ENCODE measurements at regions not wholly inside any gene's neighbourhood (a gene's known extent, or its start where the extent isn't known, plus 50 kb on each side); places are given as distances from the start of the nearest gene placed in this dataset.
A peak's percentile ranks its signal among the peaks of the same experiment; 100 is the strongest.

- TF ChIP-seq PURB (CRISPR knock-in tag; IDR thresholded peaks at IDR 0.05; ENCODE audit: low read depth) (no peak), TAF9B (IDR thresholded peaks at IDR 0.05; ENCODE audit: partially characterized antibody) (peak; percentile 60), ZKSCAN1 (IDR thresholded peaks at IDR 0.05; ENCODE audit: low read depth, low read length) (no peak), PTBP1 (IDR thresholded peaks at IDR 0.05; ENCODE audit: low read depth, low read length) (no peak), HDAC3 (IDR thresholded peaks at IDR 0.05; ENCODE audit: borderline replicate concordance, partially characterized antibody) (peak; percentile 49), KDM4B (IDR thresholded peaks at IDR 0.05; ENCODE audit: borderline replicate concordance in 2 of 2, low read depth in 1 of 2) (0 out of 4 replicates have a peak, but pooled peaks of 1 of the 2 experiments have one; percentile 41), SMARCA4 (IDR thresholded peaks at IDR 0.05) (peak; percentile 84), EHMT2 (IDR thresholded peaks at IDR 0.05) (peak; percentile 52; the same call in 1 of the 2 replicates), ARID3B (CRISPR knock-in tag; IDR thresholded peaks at IDR 0.05; ENCODE audit: borderline replicate concordance) (peak; percentile 4; the same call in 1 of the 2 replicates), MCM3 (IDR thresholded peaks at IDR 0.05) (no peak), PCBP1 (IDR thresholded peaks at IDR 0.05; ENCODE audit: low read depth, low read length, poor library complexity, severe bottlenecking) (no peak), ZNF224 (CRISPR knock-in tag; IDR thresholded peaks at IDR 0.05) (0 out of 2 replicates have a peak, but pooled peaks have one; percentile 30), HOXB6 (CRISPR knock-in tag; IDR thresholded peaks at IDR 0.05; ENCODE audit: borderline replicate concordance) (no peak), PHTF2 (CRISPR knock-in tag; IDR thresholded peaks at IDR 0.05) (peak; percentile 35; the same call in 1 of the 2 replicates), KLF1 (tag; IDR thresholded peaks at IDR 0.05) (0 out of 2 replicates have a peak, but pooled peaks have one; percentile 55), FOXK1 (CRISPR knock-in tag; IDR thresholded peaks at IDR 0.05; ENCODE audit: borderline replicate concordance) (peak; percentile 68; the same call in 1 of the 2 replicates), FOXJ2 (tag; IDR thresholded peaks at IDR 0.05) (peak; percentile 69; the same call in 1 of the 2 replicates), MCM7 (IDR thresholded peaks at IDR 0.05) (no peak), E4F1 (CRISPR knock-in tag; IDR thresholded peaks at IDR 0.05; ENCODE audit: borderline replicate concordance) (no peak), ZNF121 (CRISPR knock-in tag; conservative IDR thresholded peaks at IDR 0.05) (no peak), THRA (IDR thresholded peaks at IDR 0.05) (no peak), ZNF511 (CRISPR knock-in tag; IDR thresholded peaks at IDR 0.05) (no peak; the same call in 1 of the 2 replicates)
These were observed 115.8 kb downstream of the NAA11 start (continued) for GRCh38 chr4:79209822-79210635.

Data from K562 (cell line).